Mucosa of stomach (tissue), 1 donor: ENCODE measurements at regions not wholly inside any gene's neighbourhood (a gene's known extent, or its start where the extent isn't known, plus 50 kb on each side); places are given as distances from the start of the nearest gene placed in this dataset.

ENCODE experiments used
- H3K27me3 ChIP-seq: one replicate; pipeline ENCODE4 v1.7.0; 2013; ENCODE audit warnings: mild to moderate bottlenecking, low read length; ENCODE audit not compliant: control insufficient read depth, insufficient read depth
- H3K36me3 ChIP-seq: one replicate; pipeline ENCODE4 v1.7.0; 2013; ENCODE audit warnings: low read length; ENCODE audit not compliant: control insufficient read depth, insufficient read depth
- H3K4me1 ChIP-seq: one replicate; pipeline ENCODE4 v1.7.0; 2013; ENCODE audit warnings: mild to moderate bottlenecking, low read length; ENCODE audit not compliant: control insufficient read depth, insufficient read depth
- H3K4me3 ChIP-seq: one replicate; pipeline ENCODE4 v1.7.0; 2013; ENCODE audit warnings: low read length
- H3K9ac ChIP-seq: one replicate; pipeline ENCODE4 v1.7.0; 2013; ENCODE audit warnings: mild to moderate bottlenecking, low read length, moderate library complexity
- H3K9me3 ChIP-seq: one replicate; pipeline ENCODE4 v1.7.0; 2013; ENCODE audit warnings: mild to moderate bottlenecking, low read length, moderate library complexity; ENCODE audit not compliant: control insufficient read depth
- donor health status: Pancreatic carcinoma.

DNA sequence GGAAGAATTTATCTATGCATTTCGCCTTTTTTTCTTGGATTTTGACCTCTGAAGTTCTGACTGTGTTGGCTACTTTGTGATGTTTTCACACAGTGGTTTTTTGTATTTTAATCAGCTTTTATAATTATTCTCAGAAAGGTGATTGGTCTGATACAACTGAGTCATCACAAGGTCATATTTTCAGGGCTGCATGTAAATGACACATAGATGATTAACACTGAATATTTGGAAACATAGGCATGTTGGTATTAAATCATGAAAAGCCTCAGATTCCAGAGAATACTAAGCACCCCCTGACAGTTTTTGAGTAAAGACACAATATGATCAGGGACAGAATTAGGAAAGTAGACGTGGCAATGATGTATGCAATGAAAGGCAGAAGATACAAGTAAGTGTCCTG lies 175.5 kb upstream of the SLCO3A1 start:
- Histone ChIP-seq H3K9me3 (no peaks in the 10 kb centered on the region), H3K36me3 (no peaks in the 10 kb centered on the region), H3K27me3 (no peaks in the 10 kb centered on the region), H3K9ac (no peak overlapping the region), H3K4me3 (no peak overlapping the region), H3K4me1 (no peaks in the 10 kb centered on the region)

DNA sequence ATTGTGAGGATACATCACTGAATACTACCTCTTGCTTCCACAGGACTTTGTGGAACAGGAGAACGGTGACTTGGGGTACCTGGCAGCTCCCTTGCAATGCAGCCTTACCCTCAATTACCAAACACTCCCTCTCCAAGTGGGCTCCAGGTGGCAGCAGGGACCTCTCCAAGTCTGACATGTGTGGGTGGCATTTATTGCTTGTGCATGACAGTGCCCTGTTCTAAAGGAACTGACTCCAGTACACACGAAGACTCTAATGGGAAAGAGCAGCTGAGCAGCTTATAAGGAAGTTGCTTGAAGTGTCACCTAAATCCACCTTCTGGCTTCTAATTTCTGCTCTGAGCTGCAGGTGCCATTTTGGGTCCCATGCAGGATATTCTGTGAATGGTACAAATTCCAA lies 174.1 kb upstream of the SLCO3A1 start:
- no peak overlapping the region for H3K4me3 ChIP-seq
- no peaks in the 10 kb centered on the region for H3K4me1 ChIP-seq
- no peak overlapping the region for H3K9ac ChIP-seq
- H3K27me3 ChIP-seq = no peaks in the 10 kb centered on the region
- H3K9me3 ChIP-seq = no peaks in the 10 kb centered on the region
- H3K36me3 ChIP-seq = no peaks in the 10 kb centered on the region

DNA sequence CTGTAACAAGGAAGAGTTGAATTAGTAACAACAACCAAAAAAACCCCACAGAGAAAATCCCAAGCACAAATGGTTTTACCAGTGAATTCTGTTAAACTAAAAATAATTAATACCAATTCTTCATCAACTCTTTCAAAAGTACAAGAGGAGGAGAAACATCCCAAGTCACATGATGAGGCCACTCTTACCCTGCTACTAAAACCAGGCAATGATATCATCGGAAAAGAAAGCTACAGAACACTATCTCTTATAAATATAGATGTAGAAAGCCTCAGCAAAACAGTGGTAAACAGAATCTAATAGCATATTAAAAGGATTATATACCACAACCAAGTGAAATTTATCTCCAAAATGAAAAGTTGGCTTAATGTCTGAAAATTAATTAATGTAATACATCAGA lies 168.1 kb upstream of the SLCO3A1 start:
- H3K27me3 ChIP-seq = no peaks in the 10 kb centered on the region
- H3K4me3 ChIP-seq = no peak overlapping the region
- H3K4me1 ChIP-seq = no peaks in the 10 kb centered on the region
- H3K9ac ChIP-seq = no peak overlapping the region
- no peaks in the 10 kb centered on the region for H3K36me3 ChIP-seq
- H3K9me3 ChIP-seq = no peaks in the 10 kb centered on the region

DNA sequence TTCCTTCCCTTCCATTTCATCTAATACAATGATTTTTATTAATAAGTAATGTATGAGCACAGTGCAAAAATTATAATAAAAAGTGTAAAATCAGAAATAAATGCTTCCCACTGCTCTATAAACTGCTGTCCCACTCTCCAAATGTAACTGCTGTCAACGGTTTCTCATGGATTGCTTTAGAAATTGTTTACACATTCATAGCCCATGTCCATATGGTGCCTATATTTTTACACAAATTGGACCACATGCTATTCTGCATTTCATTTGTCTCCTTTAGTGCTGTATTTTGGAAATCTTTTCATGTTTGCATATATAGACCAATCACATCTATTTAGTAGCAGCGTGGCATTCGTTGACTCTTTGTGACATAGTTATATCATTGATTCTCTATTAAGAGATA lies 164.7 kb upstream of the SLCO3A1 start:
- Histone ChIP-seq H3K4me3 (no peak overlapping the region), H3K9ac (no peak overlapping the region), H3K9me3 (no peaks in the 10 kb centered on the region), H3K4me1 (no peaks in the 10 kb centered on the region), H3K27me3 (no peaks in the 10 kb centered on the region), H3K36me3 (no peaks in the 10 kb centered on the region)

DNA sequence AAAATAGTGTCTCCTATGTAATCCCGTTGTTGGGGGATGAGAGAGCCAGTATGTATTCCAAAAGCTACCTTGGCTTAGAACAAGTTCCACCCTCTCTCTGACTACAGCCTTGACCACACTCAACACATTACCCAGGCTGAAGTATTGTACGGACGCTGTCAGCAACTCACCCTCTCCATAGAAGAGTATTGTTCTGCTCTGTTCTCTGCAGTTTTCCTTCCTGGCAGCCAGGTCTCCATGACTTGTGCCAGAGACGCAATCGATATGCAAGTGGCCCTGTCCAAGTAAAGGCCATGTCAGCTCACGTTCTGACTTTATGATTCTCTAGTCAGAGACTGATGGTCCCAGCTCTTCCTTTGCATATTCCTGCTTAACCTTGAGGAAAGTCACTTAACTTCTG lies 164.1 kb upstream of the SLCO3A1 start:
- Histone ChIP-seq H3K9ac (no peak overlapping the region), H3K4me3 (no peak overlapping the region), H3K27me3 (no peaks in the 10 kb centered on the region), H3K36me3 (no peaks in the 10 kb centered on the region), H3K4me1 (no peaks in the 10 kb centered on the region), H3K9me3 (no peaks in the 10 kb centered on the region)

DNA sequence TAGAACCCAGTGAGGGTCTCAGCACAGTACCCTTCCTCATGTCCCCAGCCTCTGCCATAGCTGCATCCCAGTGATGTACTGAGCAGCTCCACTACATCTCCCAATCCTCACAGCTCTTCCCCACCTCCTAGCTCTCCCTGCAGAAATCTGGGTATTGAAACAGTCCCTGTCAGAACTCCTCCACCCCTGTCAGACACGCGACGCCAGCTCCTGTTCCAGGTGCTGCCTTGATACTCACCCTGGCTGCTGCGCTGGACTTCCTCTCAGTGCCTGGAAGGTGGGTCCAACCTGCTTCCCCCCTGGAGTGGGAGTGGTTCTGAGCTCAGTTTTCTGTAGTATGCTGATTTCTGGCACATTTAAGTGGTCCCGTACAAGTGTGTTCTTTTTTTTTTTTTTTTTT lies 160.9 kb upstream of the SLCO3A1 start:
- peaks cover 18% of the 10 kb centered on the region for H3K4me1 ChIP-seq
- no peaks in the 10 kb centered on the region for H3K36me3 ChIP-seq
- no peaks in the 10 kb centered on the region for H3K27me3 ChIP-seq
- H3K9me3 ChIP-seq = no peaks in the 10 kb centered on the region
- no peak overlapping the region for H3K4me3 ChIP-seq
- H3K9ac ChIP-seq = no peak overlapping the region

DNA sequence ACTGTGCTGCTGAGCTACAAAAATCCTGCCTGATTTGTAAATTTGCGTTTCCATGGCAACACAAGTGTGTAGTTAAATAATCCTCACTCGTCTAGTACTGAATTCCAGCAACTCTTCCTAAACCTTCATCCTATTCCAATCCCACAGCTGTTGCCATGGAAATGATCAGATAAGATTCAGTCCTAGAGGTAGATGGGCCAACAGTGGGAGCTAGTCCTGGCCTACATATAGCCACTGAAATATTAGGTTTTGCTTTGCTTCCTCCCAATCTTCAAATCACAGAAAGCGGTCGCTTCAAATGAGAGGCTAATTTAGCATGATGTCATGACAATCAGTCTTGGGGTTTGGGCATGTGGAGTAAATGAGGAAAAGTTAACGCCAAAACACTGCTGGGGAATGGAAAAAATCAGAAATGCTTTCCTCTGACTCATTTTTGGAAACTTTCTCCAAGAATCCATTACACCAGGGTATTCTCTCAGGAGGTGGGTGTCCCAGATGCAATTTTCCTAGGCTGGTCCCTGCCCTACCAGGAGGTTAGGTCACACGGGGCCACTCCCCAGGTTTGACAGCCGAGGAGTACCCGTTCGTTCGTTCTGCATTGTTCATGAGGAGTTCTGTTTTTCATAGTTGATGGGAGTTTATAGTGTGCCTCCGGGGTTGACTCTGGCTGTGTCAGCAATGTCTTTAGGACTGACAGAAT lies 159.2 kb upstream of the SLCO3A1 start:
- H3K27me3 ChIP-seq = no peaks in the 10 kb centered on the region
- no peaks in the 10 kb centered on the region for H3K36me3 ChIP-seq
- H3K9me3 ChIP-seq = no peaks in the 10 kb centered on the region
- peak overlapping the region; percentile 42 for H3K9ac ChIP-seq
- H3K4me3 ChIP-seq = no peak overlapping the region
- H3K4me1 ChIP-seq = peaks cover 18% of the 10 kb centered on the region

DNA sequence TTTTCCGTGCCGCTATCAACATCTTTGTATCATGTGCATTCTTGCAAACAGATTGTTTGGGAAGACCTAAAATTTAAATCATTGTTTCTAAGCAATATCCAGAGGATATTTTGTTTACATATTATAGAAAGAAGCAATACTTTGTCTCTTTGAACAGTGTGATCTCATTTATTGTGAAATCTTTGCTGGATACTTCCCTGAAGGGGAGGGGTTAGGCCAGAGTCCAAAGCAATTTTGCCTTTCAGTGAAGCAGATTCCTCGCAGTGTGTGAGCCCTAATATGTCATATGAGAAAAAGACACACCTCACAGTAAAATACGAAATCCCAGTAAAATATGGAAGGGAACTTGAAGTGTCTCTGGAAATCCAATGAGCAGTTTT lies 158.7 kb upstream of the SLCO3A1 start:
- H3K27me3 ChIP-seq = no peaks in the 10 kb centered on the region
- H3K9me3 ChIP-seq = no peaks in the 10 kb centered on the region
- H3K36me3 ChIP-seq = no peaks in the 10 kb centered on the region
- peak overlapping the region; percentile 42 for H3K9ac ChIP-seq
- H3K4me1 ChIP-seq = peaks cover 18% of the 10 kb centered on the region
- H3K4me3 ChIP-seq = no peak overlapping the region

DNA sequence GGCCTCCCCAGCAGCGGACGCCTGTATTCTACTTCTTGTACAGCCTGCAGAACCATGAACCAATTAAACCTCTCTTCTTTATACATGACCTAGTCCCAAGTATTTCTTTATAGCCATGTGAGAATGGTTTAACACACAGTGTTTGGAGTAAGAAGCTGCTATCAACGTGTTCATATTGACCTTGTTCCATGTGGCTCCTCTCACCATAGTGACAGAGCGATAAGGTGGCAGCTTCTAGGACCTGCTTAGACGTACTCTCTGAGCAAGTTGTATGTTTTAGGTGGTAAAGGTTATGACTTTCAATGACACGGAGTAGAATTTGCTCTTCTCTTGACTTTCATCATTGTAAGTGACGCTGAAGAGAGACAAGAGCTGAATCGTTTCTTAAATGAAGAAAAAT lies 157.7 kb upstream of the SLCO3A1 start:
- H3K36me3 ChIP-seq = no peaks in the 10 kb centered on the region
- H3K4me1 ChIP-seq = peaks cover 18% of the 10 kb centered on the region
- no peaks in the 10 kb centered on the region for H3K9me3 ChIP-seq
- H3K9ac ChIP-seq = no peak overlapping the region
- H3K4me3 ChIP-seq = no peak overlapping the region
- H3K27me3 ChIP-seq = no peaks in the 10 kb centered on the region

DNA sequence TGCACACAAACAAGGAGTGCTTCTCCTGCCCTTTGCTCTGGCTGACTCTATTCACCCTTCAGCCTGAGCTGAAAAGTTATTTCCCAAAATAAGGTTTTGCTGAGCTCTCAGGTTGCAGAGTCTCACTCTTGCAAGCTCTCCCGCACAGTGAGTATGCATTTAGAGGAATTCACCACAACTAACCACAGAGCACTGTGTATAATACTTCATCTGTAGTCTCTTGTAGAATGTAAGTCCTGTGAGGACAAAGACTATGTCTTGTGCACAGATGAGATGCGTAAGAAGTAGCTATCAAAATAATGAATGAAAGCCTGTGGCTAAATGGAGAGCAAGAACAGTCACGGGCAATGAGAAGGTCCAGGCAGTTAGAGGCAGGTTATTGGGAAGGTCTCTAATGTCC lies 156.5 kb upstream of the SLCO3A1 start:
- Histone ChIP-seq H3K9ac (no peak overlapping the region), H3K36me3 (no peaks in the 10 kb centered on the region), H3K4me1 (peaks cover 18% of the 10 kb centered on the region), H3K9me3 (no peaks in the 10 kb centered on the region), H3K27me3 (no peaks in the 10 kb centered on the region), H3K4me3 (no peak overlapping the region)

DNA sequence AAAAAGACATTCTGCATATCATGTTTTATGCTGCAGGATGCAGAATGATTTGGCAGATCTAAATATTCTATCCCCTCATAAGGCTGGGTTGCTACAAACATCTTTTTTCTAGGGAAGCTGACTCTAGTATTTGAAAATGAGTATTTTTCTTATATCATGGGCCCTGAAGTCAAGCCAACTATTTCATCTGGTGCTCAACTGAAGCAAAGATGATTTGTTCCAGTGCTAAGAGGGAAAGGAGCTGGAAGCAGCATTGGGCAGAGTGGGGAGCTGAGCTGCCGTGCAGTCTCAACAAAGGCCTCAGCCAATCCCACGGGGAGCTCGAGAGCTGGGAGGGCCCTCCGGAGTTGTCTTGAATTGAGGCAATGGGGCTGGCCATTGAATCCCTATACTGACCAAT lies 155.3 kb upstream of the SLCO3A1 start:
- Histone ChIP-seq H3K9me3 (no peaks in the 10 kb centered on the region), H3K4me3 (no peak overlapping the region), H3K9ac (no peak overlapping the region), H3K36me3 (no peaks in the 10 kb centered on the region), H3K27me3 (no peaks in the 10 kb centered on the region), H3K4me1 (peaks cover 18% of the 10 kb centered on the region)

DNA sequence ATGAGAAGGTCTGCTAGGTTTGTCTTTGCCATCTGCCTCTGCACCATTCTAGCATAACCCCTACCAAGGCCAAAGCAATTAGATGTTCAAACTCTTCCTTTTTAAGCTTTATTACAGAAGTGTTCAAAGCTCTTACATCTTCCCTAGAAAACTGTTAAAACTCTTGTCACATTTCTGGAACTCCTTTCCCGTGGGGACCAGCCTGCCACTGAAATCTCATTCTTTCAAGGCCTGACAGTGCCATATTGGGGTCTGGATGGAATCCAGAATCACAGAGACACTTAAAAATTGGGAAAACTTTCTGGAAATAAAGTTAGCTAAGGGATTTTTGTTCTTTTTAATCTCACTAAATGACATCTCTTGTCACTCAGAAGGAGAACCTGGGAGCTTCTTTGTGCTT lies 153.8 kb upstream of the SLCO3A1 start:
- Histone ChIP-seq H3K36me3 (no peaks in the 10 kb centered on the region), H3K4me1 (peaks cover 22% of the 10 kb centered on the region), H3K9me3 (no peaks in the 10 kb centered on the region), H3K27me3 (no peaks in the 10 kb centered on the region), H3K4me3 (no peak overlapping the region), H3K9ac (no peak overlapping the region)

DNA sequence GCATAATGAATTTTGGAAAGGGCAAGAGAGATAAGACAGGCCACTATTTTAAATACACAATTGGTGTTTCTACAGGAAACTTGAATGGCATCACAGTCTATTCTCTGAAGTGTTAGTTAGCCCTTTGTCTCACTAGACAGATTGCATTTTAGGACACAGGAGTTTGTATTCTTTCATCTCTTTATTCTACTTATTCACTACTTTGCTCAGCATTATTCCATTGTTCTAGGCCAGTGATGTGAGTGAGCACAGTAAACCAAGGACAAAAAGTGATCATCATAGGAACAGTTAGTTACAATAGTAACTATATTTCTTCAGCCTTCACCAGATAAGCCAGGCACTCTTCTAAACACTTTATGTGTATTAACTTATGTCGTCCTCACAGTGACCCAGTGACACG lies 150.2 kb upstream of the SLCO3A1 start:
- Histone ChIP-seq H3K4me1 (peaks cover 4% of the 10 kb centered on the region), H3K27me3 (no peaks in the 10 kb centered on the region), H3K9ac (no peak overlapping the region), H3K9me3 (no peaks in the 10 kb centered on the region), H3K36me3 (no peaks in the 10 kb centered on the region), H3K4me3 (no peak overlapping the region)
